ENCODE measurements at regions not wholly inside any gene's neighbourhood (a gene's known extent, or its start where the extent isn't known, plus 50 kb on each side); places are given as distances from the start of the nearest gene placed in this dataset.

- Histone ChIP-seq H3K4me1 (ENCODE audit: insufficient read depth, low read length) (peaks cover 4% of the 10 kb centered on the region; the same call in 1 of the 2 replicates), H3K9me3 (ENCODE audit: control insufficient read depth, low read depth, low read length) (no peaks in the 10 kb centered on the region), H3K14ac (ENCODE audit: insufficient read depth, low read length) (no peak overlapping the region), H3K56ac (ENCODE audit: insufficient read length, low read depth, low read length) (no peak overlapping the region), H3K27me3 (ENCODE audit: insufficient read depth, low read length) (no peaks in the 10 kb centered on the region), H4K8ac (replicated peaks; ENCODE audit: insufficient read length, low read depth, low read length) (no peak overlapping the region), H3K27ac (ENCODE audit: insufficient read length, low read depth, low read length) (no peak overlapping the region), H3T11ph (ENCODE audit: low read length) (no peak overlapping the region), H2BK15ac (ENCODE audit: low read depth, low read length) (no peak overlapping the region), H3K23ac (ENCODE audit: insufficient read length, low read depth, low read length) (no peak overlapping the region), H4K91ac (ENCODE audit: insufficient read length, low read depth, low read length) (no peak overlapping the region), H3K4me2 (ENCODE audit: insufficient read depth, insufficient read length, low read length) (no peak overlapping the region), H2BK12ac (ENCODE audit: insufficient read length, low read depth, low read length) (no peak overlapping the region), H2BK120ac (ENCODE audit: low read depth, low read length, poor library complexity, severe bottlenecking) (no peak overlapping the region), H2AFZ (ENCODE audit: low read length) (no peak overlapping the region), H4K5ac (ENCODE audit: insufficient read length, low read depth, low read length) (no peak overlapping the region), H3K9ac (ENCODE audit: extremely low read depth, insufficient read length, low read length) (no peak overlapping the region), H2BK5ac (ENCODE audit: insufficient read length, low read length) (no peak overlapping the region), H2AK5ac (ENCODE audit: insufficient read length, low read length) (no peak overlapping the region), H3K79me1 (ENCODE audit: insufficient read depth, low read depth, low read length, poor library complexity, severe bottlenecking) (no peaks in the 10 kb centered on the region), H3K79me2 (ENCODE audit: insufficient read depth, low read length) (no peaks in the 10 kb centered on the region), H2BK20ac (ENCODE audit: low read depth, low read length, poor library complexity, severe bottlenecking) (no peak overlapping the region), H3K4ac (ENCODE audit: low read depth, low read length) (no peak overlapping the region), H3K18ac (ENCODE audit: insufficient read length, low read depth, low read length) (no peak overlapping the region), H4K20me1 (ENCODE audit: control insufficient read depth, insufficient read depth, insufficient read length) (no peaks in the 10 kb centered on the region), H3K23me2 (ENCODE audit: insufficient read length, low read depth, low read length, poor library complexity, severe bottlenecking) (no peaks in the 10 kb centered on the region)
- H3K27me3 Mint-ChIP-seq (ENCODE audit: low read depth), result no peaks in the 10 kb centered on the region
- H3K27ac Mint-ChIP-seq, result no peak overlapping the region
- H3K4me1 Mint-ChIP-seq, result peaks cover 18 to 23% of the 10 kb centered on the region in 2 experiments
- TF ChIP-seq, protein P1, sequence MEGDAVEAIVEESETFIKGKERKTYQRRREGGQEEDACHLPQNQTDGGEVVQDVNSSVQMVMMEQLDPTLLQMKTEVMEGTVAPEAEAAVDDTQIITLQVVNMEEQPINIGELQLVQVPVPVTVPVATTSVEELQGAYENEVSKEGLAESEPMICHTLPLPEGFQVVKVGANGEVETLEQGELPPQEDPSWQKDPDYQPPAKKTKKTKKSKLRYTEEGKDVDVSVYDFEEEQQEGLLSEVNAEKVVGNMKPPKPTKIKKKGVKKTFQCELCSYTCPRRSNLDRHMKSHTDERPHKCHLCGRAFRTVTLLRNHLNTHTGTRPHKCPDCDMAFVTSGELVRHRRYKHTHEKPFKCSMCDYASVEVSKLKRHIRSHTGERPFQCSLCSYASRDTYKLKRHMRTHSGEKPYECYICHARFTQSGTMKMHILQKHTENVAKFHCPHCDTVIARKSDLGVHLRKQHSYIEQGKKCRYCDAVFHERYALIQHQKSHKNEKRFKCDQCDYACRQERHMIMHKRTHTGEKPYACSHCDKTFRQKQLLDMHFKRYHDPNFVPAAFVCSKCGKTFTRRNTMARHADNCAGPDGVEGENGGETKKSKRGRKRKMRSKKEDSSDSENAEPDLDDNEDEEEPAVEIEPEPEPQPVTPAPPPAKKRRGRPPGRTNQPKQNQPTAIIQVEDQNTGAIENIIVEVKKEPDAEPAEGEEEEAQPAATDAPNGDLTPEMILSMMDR (conservative IDR thresholded peaks at IDR 0.05), result no peak
- no peak overlapping the region for H3K4me3 Mint-ChIP-seq
- no peak for DNase-seq
- H3K9me3 Mint-ChIP-seq, result no peaks in the 10 kb centered on the region
- H3K36me3 Mint-ChIP-seq (ENCODE audit: insufficient read depth in 1 of 3, low read depth in 3 of 3), result no peaks in the 10 kb centered on the region
- WGBS (ENCODE audit: extremely low coverage, insufficient read length, low lambda C conversion rate), result no CpG with 5 or more reads among the region's 1 CpG
These were observed 108.6 kb downstream of the LACC1 start for GRCh38 chr13:43988302-43988701.

All from H9 (cell line).